ENCODE measurements at regions not wholly inside any gene's neighbourhood (a gene's known extent, or its start where the extent isn't known, plus 50 kb on each side); places are given as distances from the start of the nearest gene placed in this dataset.

DNA sequence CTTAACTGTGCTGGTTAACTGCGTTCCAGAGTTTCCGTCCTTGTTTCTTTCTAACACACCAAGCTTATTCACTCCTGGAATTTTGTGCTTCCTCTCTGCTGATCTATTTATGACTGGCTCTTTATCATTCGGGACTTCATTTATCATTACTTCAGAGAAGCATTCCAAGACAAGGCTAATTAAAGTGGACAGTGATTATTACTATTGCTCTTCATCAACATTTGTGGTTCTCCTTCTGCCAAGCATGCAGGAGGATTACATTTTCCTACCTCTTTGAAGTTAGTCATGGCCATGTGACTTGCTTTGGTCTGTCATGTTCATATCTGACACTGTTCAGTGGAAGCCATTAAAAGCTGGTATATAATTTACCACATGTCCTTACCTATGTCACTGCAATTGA is 172.4 kb upstream of the AGR3 start:
- CTCF ChIA-PET = interaction anchor here (0.7 to 1.2 kb wide), 2 partner anchors 9 to 10 kb away, joined by 3 to 4 read pairs; no protein-coding TSS in a partner anchor
- Histone ChIP-seq H3K9me3 (ENCODE audit: control insufficient read depth in 1 of 2, insufficient read depth in 1 of 2, low read depth in 1 of 2, low read length in 2 of 2) (no peaks in the 10 kb centered on the region), H3K4me3 (replicated peaks in 1 of 2; ENCODE audit: low read depth in 1 of 2, low read length in 2 of 2) (no peak overlapping the region), H3K27ac (ENCODE audit: low read depth, low read length) (no peak overlapping the region), H3K9ac (ENCODE audit: low read length) (no peak overlapping the region), H3K36me3 (ENCODE audit: control insufficient read depth in 1 of 2, insufficient read depth in 2 of 2, low read length in 2 of 2) (no peaks in the 10 kb centered on the region), H3K79me2 (ENCODE audit: insufficient read depth, low read length) (no peaks in the 10 kb centered on the region), H4K20me1 (ENCODE audit: insufficient read depth) (no peaks in the 10 kb centered on the region), H3K9me2 (ENCODE audit: insufficient read depth) (no peaks in the 10 kb centered on the region), H2AFZ (ENCODE audit: low read depth, low read length, poor library complexity, severe bottlenecking) (no peak overlapping the region), H3K27me3 (ENCODE audit: insufficient read depth, low read length) (no peaks in the 10 kb centered on the region), H3K4me2 (ENCODE audit: low read length) (no peak overlapping the region), H3K4me1 (ENCODE audit: control insufficient read depth in 1 of 2, insufficient read depth in 2 of 2, low read length in 2 of 2) (no peaks in the 10 kb centered on the region)
- no TSS peak for BruUV-seq (replicated peaks)
- TF ChIP-seq CBX3 (IDR thresholded peaks at IDR 0.05; ENCODE audit: low read depth) (no peak), ELF1 (IDR thresholded peaks at IDR 0.05; ENCODE audit: borderline replicate concordance, low read depth) (no peak), ZFX (IDR thresholded peaks at IDR 0.05) (no peak), JUND (IDR thresholded peaks at IDR 0.05) (no peak), FOSL1 (IDR thresholded peaks at IDR 0.05; ENCODE audit: low read depth) (no peak), CEBPB (IDR thresholded peaks at IDR 0.05; ENCODE audit: low read depth) (no peak), SP1 (IDR thresholded peaks at IDR 0.05; ENCODE audit: low read depth) (no peak), POLR2AphosphoS5 (IDR thresholded peaks at IDR 0.05; ENCODE audit: low read depth, low read length) (no peak), YY1 (IDR thresholded peaks at IDR 0.05; ENCODE audit: extremely low read depth, insufficient replicate concordance, low read depth, low read length) (no peak), EGR1 (IDR thresholded peaks at IDR 0.05; ENCODE audit: low read depth) (no peak), ZNF274 (IDR thresholded peaks at IDR 0.05; ENCODE audit: low read depth, low read length) (no peak)
- RAD21 ChIA-PET (ENCODE audit: low non-redundant PET in 1 of 2, low total read pairs in 2 of 2, uncharacterized antibody in 2 of 2, unreplicated experiment in 2 of 2) = no interaction called here
- intact Hi-C loops (cut with micrococcal nuclease) = no loop called here
- ATAC-seq (no peak), DNase-seq (ENCODE audit: low read depth, low spot score) (no peak)
- POLR2A ChIA-PET = no interaction called here

DNA sequence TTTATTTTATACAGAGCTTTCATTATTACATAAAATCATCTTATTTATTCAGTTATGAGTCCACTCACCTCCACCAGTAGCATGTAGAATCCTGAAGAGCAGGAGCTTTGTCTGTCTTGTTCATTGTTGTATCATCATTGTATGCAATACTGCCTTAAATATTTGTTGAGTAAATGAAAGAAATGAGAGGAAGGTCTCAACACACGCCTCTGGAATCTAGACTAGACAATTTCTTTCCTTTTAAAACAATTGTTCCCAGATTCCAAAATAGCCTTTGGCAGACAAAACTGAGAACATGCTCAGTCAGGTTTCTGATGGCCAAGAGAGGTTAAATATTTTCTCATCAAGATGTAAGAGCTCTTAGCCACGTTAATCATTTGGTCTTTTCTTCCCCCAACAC is 173.1 kb upstream of the AGR3 start:
- ATAC-seq (no peak), DNase-seq (ENCODE audit: low read depth, low spot score) (no peak)
- Histone ChIP-seq H3K36me3 (ENCODE audit: control insufficient read depth in 1 of 2, insufficient read depth in 2 of 2, low read length in 2 of 2) (no peaks in the 10 kb centered on the region), H3K4me1 (ENCODE audit: control insufficient read depth in 1 of 2, insufficient read depth in 2 of 2, low read length in 2 of 2) (no peaks in the 10 kb centered on the region), H3K9me3 (ENCODE audit: control insufficient read depth in 1 of 2, insufficient read depth in 1 of 2, low read depth in 1 of 2, low read length in 2 of 2) (no peaks in the 10 kb centered on the region), H3K27ac (ENCODE audit: low read depth, low read length) (no peak overlapping the region), H3K9me2 (ENCODE audit: insufficient read depth) (no peaks in the 10 kb centered on the region), H2AFZ (ENCODE audit: low read depth, low read length, poor library complexity, severe bottlenecking) (no peak overlapping the region), H3K4me2 (ENCODE audit: low read length) (no peak overlapping the region), H3K9ac (ENCODE audit: low read length) (no peak overlapping the region), H3K4me3 (replicated peaks in 1 of 2; ENCODE audit: low read depth in 1 of 2, low read length in 2 of 2) (no peak overlapping the region), H3K79me2 (ENCODE audit: insufficient read depth, low read length) (no peaks in the 10 kb centered on the region), H4K20me1 (ENCODE audit: insufficient read depth) (no peaks in the 10 kb centered on the region), H3K27me3 (ENCODE audit: insufficient read depth, low read length) (no peaks in the 10 kb centered on the region)
- ChIA-PET RAD21 (ENCODE audit: low non-redundant PET in 1 of 2, low total read pairs in 2 of 2, uncharacterized antibody in 2 of 2, unreplicated experiment in 2 of 2) (no interaction called here), CTCF (interaction anchor here (0.6 to 1.2 kb wide), 2 partner anchors 8 to 72 kb away, joined by 3 to 4 read pairs; no protein-coding TSS in a partner anchor), POLR2A (no interaction called here)
- TF ChIP-seq SIN3A (IDR thresholded peaks at IDR 0.05; ENCODE audit: low read depth) = no peak
- TF ChIP-seq, protein P1, sequence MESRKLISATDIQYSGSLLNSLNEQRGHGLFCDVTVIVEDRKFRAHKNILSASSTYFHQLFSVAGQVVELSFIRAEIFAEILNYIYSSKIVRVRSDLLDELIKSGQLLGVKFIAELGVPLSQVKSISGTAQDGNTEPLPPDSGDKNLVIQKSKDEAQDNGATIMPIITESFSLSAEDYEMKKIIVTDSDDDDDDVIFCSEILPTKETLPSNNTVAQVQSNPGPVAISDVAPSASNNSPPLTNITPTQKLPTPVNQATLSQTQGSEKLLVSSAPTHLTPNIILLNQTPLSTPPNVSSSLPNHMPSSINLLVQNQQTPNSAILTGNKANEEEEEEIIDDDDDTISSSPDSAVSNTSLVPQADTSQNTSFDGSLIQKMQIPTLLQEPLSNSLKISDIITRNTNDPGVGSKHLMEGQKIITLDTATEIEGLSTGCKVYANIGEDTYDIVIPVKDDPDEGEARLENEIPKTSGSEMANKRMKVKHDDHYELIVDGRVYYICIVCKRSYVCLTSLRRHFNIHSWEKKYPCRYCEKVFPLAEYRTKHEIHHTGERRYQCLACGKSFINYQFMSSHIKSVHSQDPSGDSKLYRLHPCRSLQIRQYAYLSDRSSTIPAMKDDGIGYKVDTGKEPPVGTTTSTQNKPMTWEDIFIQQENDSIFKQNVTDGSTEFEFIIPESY (IDR thresholded peaks at IDR 0.05; ENCODE audit: extremely low read depth, insufficient replicate concordance, low read length) = no peak
- TF ChIP-seq, protein P2, sequence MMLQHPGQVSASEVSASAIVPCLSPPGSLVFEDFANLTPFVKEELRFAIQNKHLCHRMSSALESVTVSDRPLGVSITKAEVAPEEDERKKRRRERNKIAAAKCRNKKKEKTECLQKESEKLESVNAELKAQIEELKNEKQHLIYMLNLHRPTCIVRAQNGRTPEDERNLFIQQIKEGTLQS (IDR thresholded peaks at IDR 0.05) = no peak
- no TSS peak for BruUV-seq (replicated peaks)
- intact Hi-C loops (cut with micrococcal nuclease) = no loop called here

Data from HCT116 (cell line).